PC-9 (cell line): ENCODE measurements at regions not wholly inside any gene's neighbourhood (a gene's known extent, or its start where the extent isn't known, plus 50 kb on each side); places are given as distances from the start of the nearest gene placed in this dataset.

Source experiments
- BruUV-seq: library from RNA; stranded (reverse); fragments of 400-500 nt; replicated peaks from 2 replicates; lab custom pipeline; 2021; lab: Mats Ljungman, UMichigan
- CTCF ChIA-PET: fragments of 300-600 bp; sonication (Branson Sonifier 250); formaldehyde crosslinking; loops from one replicate; lab custom pipeline; 2022; ENCODE audit warnings: antibody characterized with exemption; lab: Charles Lee
- POLR2A ChIA-PET: fragments of 300-600 bp; sonication (Branson Sonifier 250); formaldehyde crosslinking; loops from one replicate; lab custom pipeline; 2022; ENCODE audit warnings: antibody characterized with exemption; ENCODE audit not compliant: unreplicated experiment; lab: Charles Lee
- DNase-seq, 2 experiments: peaks; one replicate each; pipeline versions ENCODE4 v3.0.0 to v3.0.0-alpha.2; 2015 to 2022; ENCODE audit warnings: mixed read lengths in 1 of 2
- H2AFZ ChIP-seq: fragments of 200-600 bp; sonication (generic); 2 replicates; pipeline ENCODE4 v1.8.1; 2017; ENCODE audit warnings: antibody characterized with exemption
- H3F3A ChIP-seq: fragments of 200-600 bp; sonication (generic); 2 replicates; pipeline ENCODE4 v1.8.1; 2017; ENCODE audit warnings: antibody characterized with exemption, mild to moderate bottlenecking, low read depth; ENCODE audit not compliant: insufficient read depth
- H3K27ac ChIP-seq: fragments of 200-600 bp; sonication (generic); 2 replicates; pipeline ENCODE4 v1.6.1; 2016; ENCODE audit warnings: mixed run types
- H3K27me3 ChIP-seq: fragments of 200-600 bp; sonication (generic); 2 replicates; pipeline ENCODE4 v1.6.1; 2016; ENCODE audit warnings: low read depth, mixed run types; ENCODE audit not compliant: insufficient read depth
- H3K36me3 ChIP-seq: fragments of 200-600 bp; sonication (generic); 2 replicates; pipeline ENCODE4 v1.6.1; 2016; ENCODE audit warnings: low read depth, mixed run types
- H3K4me1 ChIP-seq: fragments of 200-600 bp; sonication (generic); replicated peaks from 2 replicates; pipeline ENCODE4 v1.6.1; 2016; ENCODE audit warnings: mixed run types; ENCODE audit not compliant: insufficient read depth
- H3K4me2 ChIP-seq: fragments of 200-600 bp; sonication (generic); 2 replicates; pipeline ENCODE4 v1.6.1; 2017; ENCODE audit warnings: mixed run types
- H3K4me3 ChIP-seq: fragments of 200-600 bp; sonication (generic); 2 replicates; pipeline ENCODE4 v1.6.1; 2016; ENCODE audit warnings: mixed run types
- H3K79me2 ChIP-seq: fragments of 200-600 bp; sonication (generic); 2 replicates; pipeline ENCODE4 v1.6.1; 2017; ENCODE audit warnings: low read depth, mixed run types
- H3K9me2 ChIP-seq: fragments of 200-600 bp; sonication (generic); 2 replicates; pipeline ENCODE4 v1.8.1; 2017; ENCODE audit warnings: mild to moderate bottlenecking; ENCODE audit not compliant: insufficient read depth
- H3K9me3 ChIP-seq: fragments of 200-600 bp; sonication (generic); 2 replicates; pipeline ENCODE4 v1.8.1; 2016; ENCODE audit warnings: low read depth; ENCODE audit not compliant: insufficient read depth
- H4K20me1 ChIP-seq: fragments of 200-600 bp; sonication (generic); 2 replicates; pipeline ENCODE4 v1.8.1; 2017; ENCODE audit not compliant: insufficient read depth
- CTCF ChIP-seq: fragments of 200-600 bp; sonication (generic); conservative IDR thresholded peaks from 2 replicates; pipeline ENCODE4 v1.6.1; 2017; ENCODE audit warnings: mixed run types, antibody characterized with exemption, mild to moderate bottlenecking, moderate library complexity
- EZH2 ChIP-seq: fragments of 200-600 bp; sonication (generic); IDR thresholded peaks from 2 replicates; pipeline ENCODE4 v1.8.0; 2017; ENCODE audit warnings: antibody characterized with exemption, low read depth
- intact Hi-C: fragments of 100-400 bp; cut with micrococcal nuclease; formaldehyde crosslinking; loops from one replicate; pipeline ENCODE4 v1.10.0; 2022; ENCODE audit not compliant: unreplicated experiment

DNA sequence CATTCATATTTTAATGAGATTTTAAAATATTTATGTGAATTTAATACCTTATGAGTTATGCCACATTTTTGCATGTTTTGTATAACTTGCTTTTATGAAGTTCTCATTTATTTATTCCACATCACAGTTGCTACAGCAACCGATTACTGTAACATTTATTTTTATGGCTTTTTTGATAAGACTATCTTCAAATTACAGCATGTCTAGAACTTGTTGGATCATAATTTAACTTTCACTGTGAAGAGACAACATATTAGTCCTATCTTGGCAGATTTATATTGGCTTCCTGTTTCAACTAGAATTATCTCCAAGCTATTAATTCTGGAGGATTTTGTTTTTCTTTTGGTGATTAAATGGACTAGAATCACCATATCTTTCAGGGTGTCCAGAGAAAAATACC is 793.7 kb upstream of the SLITRK5 start:
- intact Hi-C loops: no loop called here
- no peaks in the 10 kb centered on the region for H3K27me3 ChIP-seq
- ChIA-PET CTCF (no interaction called here), POLR2A (no interaction called here)
- H3K9me3 ChIP-seq: no peaks in the 10 kb centered on the region
- DNase-seq: no peak
- H3K4me1 ChIP-seq: no peaks in the 10 kb centered on the region
- H3K4me3 ChIP-seq: no peak overlapping the region
- BruUV-seq: no TSS peak
- no peaks in the 10 kb centered on the region for H3F3A ChIP-seq
- TF ChIP-seq EZH2: no peak
- no peak for TF ChIP-seq CTCF
- no peak overlapping the region for H3K4me2 ChIP-seq
- no peaks in the 10 kb centered on the region for H3K36me3 ChIP-seq
- no peak overlapping the region for H2AFZ ChIP-seq
- H4K20me1 ChIP-seq: no peaks in the 10 kb centered on the region
- H3K79me2 ChIP-seq: no peaks in the 10 kb centered on the region
- H3K9me2 ChIP-seq: no peaks in the 10 kb centered on the region
- H3K27ac ChIP-seq: no peak overlapping the region

GRCh38 chr13:86878781-86879180 is 792.4 kb upstream of the SLITRK5 start:
- no peaks in the 10 kb centered on the region for H3K79me2 ChIP-seq
- H3K36me3 ChIP-seq: no peaks in the 10 kb centered on the region
- no peaks in the 10 kb centered on the region for H3K27me3 ChIP-seq
- BruUV-seq: no TSS peak
- H3K27ac ChIP-seq: no peak overlapping the region
- no peak for DNase-seq
- H3F3A ChIP-seq: no peaks in the 10 kb centered on the region
- H3K9me3 ChIP-seq: no peaks in the 10 kb centered on the region
- no peaks in the 10 kb centered on the region for H3K4me1 ChIP-seq
- CTCF ChIA-PET: no interaction called here
- intact Hi-C loops: no loop called here
- H3K4me3 ChIP-seq: no peak overlapping the region
- POLR2A ChIA-PET: no interaction called here
- no peaks in the 10 kb centered on the region for H3K9me2 ChIP-seq
- TF ChIP-seq CTCF (no peak), EZH2 (no peak)
- H4K20me1 ChIP-seq: no peaks in the 10 kb centered on the region
- no peak overlapping the region for H3K4me2 ChIP-seq
- H2AFZ ChIP-seq: no peak overlapping the region

DNA sequence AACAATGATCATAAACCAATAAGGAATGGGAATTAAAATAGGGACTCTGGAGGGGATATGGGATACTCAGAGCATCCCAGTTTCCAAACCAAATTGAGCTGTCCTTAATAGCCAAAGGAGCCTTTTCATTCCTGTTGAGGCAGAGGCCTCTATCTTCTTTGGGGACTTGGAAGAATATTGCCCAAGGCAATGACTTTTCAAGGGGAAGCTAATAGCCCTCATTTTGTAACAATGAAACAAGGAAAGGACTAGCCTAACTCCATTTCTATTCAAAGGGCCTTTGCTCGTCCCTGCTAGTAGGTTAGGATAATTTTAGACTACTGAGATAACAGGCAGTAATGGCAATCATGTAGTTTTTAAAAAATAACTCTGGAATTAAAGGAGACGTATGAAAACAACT is 789.8 kb upstream of the SLITRK5 start:
- Histone ChIP-seq H3K9me3 (no peaks in the 10 kb centered on the region), H3K27me3 (no peaks in the 10 kb centered on the region), H3K79me2 (no peaks in the 10 kb centered on the region), H3K4me3 (no peak overlapping the region), H3K36me3 (no peaks in the 10 kb centered on the region), H3F3A (no peaks in the 10 kb centered on the region), H2AFZ (no peak overlapping the region), H4K20me1 (no peaks in the 10 kb centered on the region), H3K4me2 (no peak overlapping the region), H3K4me1 (no peaks in the 10 kb centered on the region), H3K27ac (no peak overlapping the region), H3K9me2 (no peaks in the 10 kb centered on the region; the same call in 1 of the 2 replicates)
- no TSS peak for BruUV-seq
- no peak for DNase-seq
- ChIA-PET POLR2A (no interaction called here), CTCF (no interaction called here)
- intact Hi-C loops: no loop called here
- TF ChIP-seq CTCF (no peak), EZH2 (no peak)
